WTC11 (cell line): ENCODE measurements at regions not wholly inside any gene's neighbourhood (a gene's known extent, or its start where the extent isn't known, plus 50 kb on each side); places are given as distances from the start of the nearest gene placed in this dataset.
A peak's percentile ranks its signal among the peaks of the same experiment; 100 is the strongest.

Experiments used
- ATAC-seq: fragments of 200-7000 bp; cut with Tn5 transposase; 2 replicates; pipeline ENCODE4 v1.10.0; 2021; ENCODE audit warnings: mild to moderate bottlenecking, moderate library complexity
- CTCF ChIA-PET: fragments of 300-600 bp; sonication (Branson Sonifier 250); formaldehyde crosslinking; loops from one replicate; lab custom pipeline; 2021; ENCODE audit warnings: antibody characterized with exemption; lab: Charles Lee
- POLR2A ChIA-PET: fragments of 350-600 bp; sonication (Branson Sonifier 250); formaldehyde crosslinking; loops from one replicate; lab custom pipeline; 2021; ENCODE audit warnings: antibody characterized with exemption; lab: Charles Lee
- DNase-seq: peaks from one replicate; pipeline ENCODE4 v3.0.0; 2021; ENCODE audit warnings: low spot score
- H3K27ac Mint-ChIP-seq: 2 replicates; pipeline ENCODE4 v1.8.0; 2021; ENCODE audit warnings: mixed read lengths
- H3K27me3 Mint-ChIP-seq: 2 replicates; pipeline ENCODE4 v1.8.0; 2021; ENCODE audit warnings: low read depth, mild to moderate bottlenecking, moderate library complexity, mixed read lengths
- H3K36me3 Mint-ChIP-seq: 2 replicates; pipeline ENCODE4 v1.8.0; 2021; ENCODE audit warnings: mixed read lengths
- H3K4me1 Mint-ChIP-seq: 2 replicates; pipeline ENCODE4 v1.8.0; 2022; ENCODE audit warnings: mixed read lengths
- H3K4me3 Mint-ChIP-seq: 2 replicates; pipeline ENCODE4 v1.8.0; 2021; ENCODE audit warnings: mild to moderate bottlenecking, moderate library complexity, mixed read lengths
- H3K9me3 Mint-ChIP-seq: 2 replicates; pipeline ENCODE4 v1.8.0; 2021; ENCODE audit warnings: mixed read lengths
- AFF4 ChIP-seq: sonication (generic); formaldehyde crosslinking; IDR thresholded peaks from 2 replicates; pipeline ENCODE4 v1.8.1; 2023; ENCODE audit warnings: mild to moderate bottlenecking, missing genetic modification reagents, borderline replicate concordance
- AR ChIP-seq: fragments of 250-450 bp; sonication (Bioruptor Pico); IDR thresholded peaks from 2 replicates; pipeline ENCODE4 v1.9.0; 2021; ENCODE audit warnings: mild to moderate bottlenecking
- ATF1 ChIP-seq: sonication (generic); formaldehyde crosslinking; IDR thresholded peaks from 2 replicates; pipeline ENCODE4 v1.8.1; 2023; ENCODE audit warnings: mild to moderate bottlenecking, moderate library complexity, missing genetic modification reagents
- CREB1 ChIP-seq: sonication (generic); formaldehyde crosslinking; IDR thresholded peaks from 2 replicates; pipeline ENCODE4 v1.8.0; 2023; ENCODE audit warnings: mild to moderate bottlenecking, missing genetic modification reagents
- FOXP4 ChIP-seq: sonication (generic); formaldehyde crosslinking; IDR thresholded peaks from 2 replicates; pipeline ENCODE4 v1.8.0; 2022; ENCODE audit warnings: mild to moderate bottlenecking, missing genetic modification reagents
- GTF2I ChIP-seq: fragments of 250-450 bp; sonication (Bioruptor Pico); conservative IDR thresholded peaks from 2 replicates; pipeline ENCODE4 v1.4.0; 2021; ENCODE audit warnings: mild to moderate bottlenecking
- NR1H2 ChIP-seq: sonication (generic); formaldehyde crosslinking; IDR thresholded peaks from 2 replicates; pipeline ENCODE4 v1.9.0; 2021; ENCODE audit warnings: mild to moderate bottlenecking, moderate library complexity, missing genetic modification reagents
- TP53 ChIP-seq: sonication (generic); formaldehyde crosslinking; IDR thresholded peaks from 2 replicates; pipeline ENCODE4 v1.8.1; 2023; ENCODE audit warnings: mild to moderate bottlenecking, missing genetic modification reagents
- TF ChIP-seq, protein P1 (sequence below): sonication (generic); formaldehyde crosslinking; IDR thresholded peaks from 2 replicates; pipeline ENCODE4 v1.8.1; 2022; ENCODE audit warnings: missing genetic modification reagents, borderline replicate concordance
- TF ChIP-seq, protein P2 (sequence below): sonication (generic); formaldehyde crosslinking; IDR thresholded peaks from 2 replicates; pipeline ENCODE4 v1.8.0; 2022; ENCODE audit warnings: mild to moderate bottlenecking, missing genetic modification reagents

- peak; percentile 65 for ATAC-seq
- ChIA-PET POLR2A (no interaction called here), CTCF (no interaction called here)
Observed at GRCh38 chr2:8224347-8225190, 457.3 kb upstream of the ID2 start.

DNA sequence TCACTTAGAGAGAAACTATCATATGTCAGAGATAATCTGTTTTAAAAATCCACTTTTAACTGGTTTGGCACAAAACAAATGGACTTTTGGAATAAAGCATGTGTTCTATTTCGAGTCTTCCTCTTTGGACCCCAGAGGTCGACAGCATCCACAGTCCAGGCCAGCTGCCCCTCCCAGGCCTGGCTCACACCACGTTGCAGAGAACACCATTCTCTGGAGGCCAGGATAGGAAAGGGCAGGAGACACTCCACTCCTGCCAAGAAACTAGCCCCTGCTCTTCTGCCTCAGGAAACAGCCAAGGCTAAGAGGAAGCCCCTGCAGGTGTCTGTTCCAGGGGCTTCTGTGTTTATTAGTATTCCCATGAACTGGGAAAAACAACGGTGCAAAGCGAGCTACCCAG lies 456.6 kb upstream of the ID2 start:
- H3K4me1 Mint-ChIP-seq: peaks cover 36% of the 10 kb centered on the region
- CTCF ChIA-PET: no interaction called here

More at GRCh38 chr2:8224347-8225190, 457.3 kb upstream of the ID2 start:
- Mint-ChIP-seq H3K4me3 (no peak overlapping the region), H3K27ac (no peak overlapping the region), H3K36me3 (no peaks in the 10 kb centered on the region), H3K27me3 (peaks cover 2% of the 10 kb centered on the region; the same call in 1 of the 2 replicates), H3K9me3 (no peaks in the 10 kb centered on the region; the same call in 1 of the 2 replicates), H3K4me1 (peaks cover 32% of the 10 kb centered on the region)
- no peak for DNase-seq
- TF ChIP-seq FOXP4 (CRISPR knock-in tag) (no peak), GTF2I (0 out of 2 replicates have a peak, but pooled peaks have one; percentile 38)

More for the DNA sequence above, 456.6 kb upstream of the ID2 start:
- H3K36me3 Mint-ChIP-seq: no peaks in the 10 kb centered on the region
- H3K27me3 Mint-ChIP-seq: peaks cover 2% of the 10 kb centered on the region; the same call in 1 of the 2 replicates
- TF ChIP-seq ATF1 (CRISPR knock-in tag) (no peak), AR (CRISPR knock-in tag) (no peak), CREB1 (CRISPR knock-in tag) (no peak), AFF4 (CRISPR knock-in tag) (no peak), NR1H2 (no peak), TP53 (CRISPR knock-in tag) (no peak)
- TF ChIP-seq, protein P1, sequence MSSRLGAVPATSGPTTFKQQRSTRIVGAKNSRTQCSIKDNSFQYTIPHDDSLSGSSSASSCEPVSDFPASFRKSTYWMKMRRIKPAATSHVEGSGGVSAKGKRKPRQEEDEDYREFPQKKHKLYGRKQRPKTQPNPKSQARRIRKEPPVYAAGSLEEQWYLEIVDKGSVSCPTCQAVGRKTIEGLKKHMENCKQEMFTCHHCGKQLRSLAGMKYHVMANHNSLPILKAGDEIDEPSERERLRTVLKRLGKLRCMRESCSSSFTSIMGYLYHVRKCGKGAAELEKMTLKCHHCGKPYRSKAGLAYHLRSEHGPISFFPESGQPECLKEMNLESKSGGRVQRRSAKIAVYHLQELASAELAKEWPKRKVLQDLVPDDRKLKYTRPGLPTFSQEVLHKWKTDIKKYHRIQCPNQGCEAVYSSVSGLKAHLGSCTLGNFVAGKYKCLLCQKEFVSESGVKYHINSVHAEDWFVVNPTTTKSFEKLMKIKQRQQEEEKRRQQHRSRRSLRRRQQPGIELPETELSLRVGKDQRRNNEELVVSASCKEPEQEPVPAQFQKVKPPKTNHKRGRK (CRISPR knock-in tag): no peak
- TF ChIP-seq, protein P2, sequence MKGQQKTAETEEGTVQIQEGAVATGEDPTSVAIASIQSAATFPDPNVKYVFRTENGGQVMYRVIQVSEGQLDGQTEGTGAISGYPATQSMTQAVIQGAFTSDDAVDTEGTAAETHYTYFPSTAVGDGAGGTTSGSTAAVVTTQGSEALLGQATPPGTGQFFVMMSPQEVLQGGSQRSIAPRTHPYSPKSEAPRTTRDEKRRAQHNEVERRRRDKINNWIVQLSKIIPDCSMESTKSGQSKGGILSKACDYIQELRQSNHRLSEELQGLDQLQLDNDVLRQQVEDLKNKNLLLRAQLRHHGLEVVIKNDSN (CRISPR knock-in tag): no peak
- POLR2A ChIA-PET: no interaction called here
- ATAC-seq: no peak
- H3K27ac Mint-ChIP-seq: no peak overlapping the region
- no peak overlapping the region for H3K4me3 Mint-ChIP-seq
- no peak for DNase-seq
- H3K9me3 Mint-ChIP-seq: no peaks in the 10 kb centered on the region; the same call in 1 of the 2 replicates
